A172 (cell line): ENCODE measurements at regions not wholly inside any gene's neighbourhood (a gene's known extent, or its start where the extent isn't known, plus 50 kb on each side); places are given as distances from the start of the nearest gene placed in this dataset.
"Not testable (repeated sequence)": the region's sequence is repeated elsewhere in the genome, so short reads cannot be mapped to it uniquely, and the experiment has no call there.

ENCODE experiments used
- DNase-seq: peaks from one replicate; pipeline ENCODE4 v3.0.0-alpha.2; 2015; ENCODE audit warnings: low spot score

GRCh38 chr1:118564961-118565703, 380.1 kb upstream of the SPAG17 start:
- DNase-seq: no peak

- DNase-seq: no peak
Measured at GRCh38 chr1:118563981-118564951, 379.2 kb upstream of the SPAG17 start.

- no peak for DNase-seq
Measured at GRCh38 chr1:118558933-118559332, 373.9 kb upstream of the SPAG17 start.

- DNase-seq: no peak
Measured at GRCh38 chr1:118556936-118557335, 371.9 kb upstream of the SPAG17 start.

GRCh38 chr1:118555638-118556037, 370.6 kb upstream of the SPAG17 start:
- no peak for DNase-seq

- no peak for DNase-seq
Measured at GRCh38 chr1:118535901-118536300, 350.9 kb upstream of the SPAG17 start.

- DNase-seq: not testable (repeated sequence)
Measured at GRCh38 chr1:118511922-118512321, 326.9 kb upstream of the SPAG17 start.

GRCh38 chr1:118504867-118505266, 319.8 kb upstream of the SPAG17 start:
- no peak for DNase-seq

GRCh38 chr1:118504221-118504644, 319.2 kb upstream of the SPAG17 start:
- no peak for DNase-seq

- no peak for DNase-seq
Measured at GRCh38 chr1:118503752-118504151, 318.7 kb upstream of the SPAG17 start.

- DNase-seq: no peak
Measured at GRCh38 chr1:118494998-118495397, 310.0 kb upstream of the SPAG17 start.

- no peak for DNase-seq
Measured at GRCh38 chr1:118488787-118489186, 303.8 kb upstream of the SPAG17 start.

- no peak for DNase-seq
Measured at GRCh38 chr1:118487932-118488331, 302.9 kb upstream of the SPAG17 start.

- no peak for DNase-seq
Measured at GRCh38 chr1:118487091-118487490, 302.1 kb upstream of the SPAG17 start.

GRCh38 chr1:118486199-118486598, 301.2 kb upstream of the SPAG17 start:
- DNase-seq: no peak

GRCh38 chr1:118485757-118486156, 300.7 kb upstream of the SPAG17 start:
- DNase-seq: no peak

- DNase-seq: no peak
Measured at GRCh38 chr1:118484893-118485292, 299.9 kb upstream of the SPAG17 start.

GRCh38 chr1:118483245-118484006, 298.4 kb upstream of the SPAG17 start:
- DNase-seq: no peak

GRCh38 chr1:118481126-118481525, 296.1 kb upstream of the SPAG17 start:
- DNase-seq: no peak

GRCh38 chr1:118479351-118479750, 294.3 kb upstream of the SPAG17 start:
- DNase-seq: no peak

GRCh38 chr1:118473825-118474224, 288.8 kb upstream of the SPAG17 start:
- no peak for DNase-seq

GRCh38 chr1:118464460-118464859, 279.4 kb upstream of the SPAG17 start:
- not testable (repeated sequence) for DNase-seq
